H9 (cell line): ENCODE measurements at regions not wholly inside any gene's neighbourhood (a gene's known extent, or its start where the extent isn't known, plus 50 kb on each side); places are given as distances from the start of the nearest gene placed in this dataset.

ENCODE experiments used
- DNase-seq: peaks from one replicate; pipeline ENCODE4 v3.0.0-alpha.2; 2017
- H2AFZ ChIP-seq: one replicate; pipeline ENCODE4 v1.6.1; 2013; ENCODE audit warnings: mild to moderate bottlenecking, low read length, control low read depth, moderate library complexity
- H2AK5ac ChIP-seq: 2 replicates; pipeline ENCODE4 v1.6.1; 2013; ENCODE audit warnings: low read length, control low read depth, mixed read lengths; ENCODE audit not compliant: insufficient read length
- H2BK120ac ChIP-seq: one replicate; pipeline ENCODE4 v1.6.1; 2013; ENCODE audit warnings: low read depth, mild to moderate bottlenecking, low read length, control low read depth, inconsistent platforms; ENCODE audit not compliant: poor library complexity, severe bottlenecking
- H2BK12ac ChIP-seq: 2 replicates; pipeline ENCODE4 v1.6.1; 2013; ENCODE audit warnings: low read length, control low read depth, mixed read lengths, low read depth; ENCODE audit not compliant: insufficient read length
- H2BK15ac ChIP-seq: 2 replicates; pipeline ENCODE4 v1.6.1; 2013; ENCODE audit warnings: low read depth, low read length, control low read depth
- H2BK20ac ChIP-seq: one replicate; pipeline ENCODE4 v1.6.1; 2013; ENCODE audit warnings: low read depth, mild to moderate bottlenecking, low read length, control low read depth, inconsistent platforms; ENCODE audit not compliant: poor library complexity, severe bottlenecking
- H2BK5ac ChIP-seq: 2 replicates; pipeline ENCODE4 v1.6.1; 2013; ENCODE audit warnings: low read length, control low read depth, mixed read lengths; ENCODE audit not compliant: insufficient read length
- H3K14ac ChIP-seq: 2 replicates; pipeline ENCODE4 v1.6.1; 2013; ENCODE audit warnings: low read length, control low read depth; ENCODE audit not compliant: insufficient read depth
- H3K18ac ChIP-seq: 2 replicates; pipeline ENCODE4 v1.6.1; 2013; ENCODE audit warnings: low read depth, mild to moderate bottlenecking, mixed read lengths, low read length, control low read depth; ENCODE audit not compliant: insufficient read length
- H3K23ac ChIP-seq: 2 replicates; pipeline ENCODE4 v1.6.1; 2013; ENCODE audit warnings: low read length, control low read depth, mixed read lengths, low read depth; ENCODE audit not compliant: insufficient read length
- H3K23me2 ChIP-seq: 2 replicates; pipeline ENCODE4 v1.6.1; 2013; ENCODE audit warnings: low read depth, mild to moderate bottlenecking, mixed read lengths, low read length, control low read depth; ENCODE audit not compliant: insufficient read length, poor library complexity, severe bottlenecking
- H3K27ac ChIP-seq: 2 replicates; pipeline ENCODE4 v1.5.1; 2013; ENCODE audit warnings: low read length, control low read depth, mixed read lengths, low read depth; ENCODE audit not compliant: insufficient read length
- H3K27me3 ChIP-seq: 2 replicates; pipeline ENCODE4 v1.6.1; 2013; ENCODE audit warnings: low read length, control low read depth, inconsistent platforms; ENCODE audit not compliant: insufficient read depth
- H3K4ac ChIP-seq: 2 replicates; pipeline ENCODE4 v1.6.1; 2013; ENCODE audit warnings: low read depth, mild to moderate bottlenecking, control low read depth, inconsistent platforms, low read length, moderate library complexity
- H3K4me1 ChIP-seq: 2 replicates; pipeline ENCODE4 v1.6.1; 2013; ENCODE audit warnings: low read length, control low read depth, inconsistent platforms; ENCODE audit not compliant: insufficient read depth
- H3K4me2 ChIP-seq: 2 replicates; pipeline ENCODE4 v1.6.1; 2013; ENCODE audit warnings: low read length, control low read depth, mixed read lengths; ENCODE audit not compliant: insufficient read length, insufficient read depth
- H3K56ac ChIP-seq: 2 replicates; pipeline ENCODE4 v1.6.1; 2013; ENCODE audit warnings: low read depth, mild to moderate bottlenecking, mixed read lengths, low read length, control low read depth; ENCODE audit not compliant: insufficient read length
- H3K79me1 ChIP-seq: 2 replicates; pipeline ENCODE4 v1.6.1; 2013; ENCODE audit warnings: low read depth, mild to moderate bottlenecking, moderate library complexity, low read length, control low read depth, inconsistent platforms; ENCODE audit not compliant: insufficient read depth, poor library complexity, severe bottlenecking
- H3K79me2 ChIP-seq: 2 replicates; pipeline ENCODE4 v1.6.1; 2013; ENCODE audit warnings: low read length, control low read depth, inconsistent platforms; ENCODE audit not compliant: insufficient read depth
- H3K9ac ChIP-seq: 2 replicates; pipeline ENCODE4 v1.6.1; 2013; ENCODE audit warnings: low read length, control low read depth, mixed read lengths; ENCODE audit not compliant: insufficient read length; ENCODE audit errors: extremely low read depth
- H3K9me3 ChIP-seq: one replicate; pipeline ENCODE4 v1.6.1; 2013; ENCODE audit warnings: low read depth, low read length, inconsistent platforms; ENCODE audit not compliant: control insufficient read depth
- H3T11ph ChIP-seq: one replicate; pipeline ENCODE4 v1.6.1; 2013; ENCODE audit warnings: mild to moderate bottlenecking, low read length, control low read depth, inconsistent platforms
- H4K20me1 ChIP-seq: one replicate; pipeline ENCODE4 v1.6.1; 2013; ENCODE audit not compliant: control insufficient read depth, insufficient read length, insufficient read depth
- H4K5ac ChIP-seq: 2 replicates; pipeline ENCODE4 v1.6.1; 2013; ENCODE audit warnings: low read depth, mild to moderate bottlenecking, mixed read lengths, low read length, control low read depth; ENCODE audit not compliant: insufficient read length
- H4K8ac ChIP-seq: replicated peaks from 2 replicates; pipeline ENCODE4 v1.6.1; 2013; ENCODE audit warnings: low read length, control low read depth, mixed read lengths, low read depth; ENCODE audit not compliant: insufficient read length
- H4K91ac ChIP-seq: 2 replicates; pipeline ENCODE4 v1.6.1; 2013; ENCODE audit warnings: low read depth, mild to moderate bottlenecking, moderate library complexity, mixed read lengths, low read length, control low read depth; ENCODE audit not compliant: insufficient read length
- H3K27ac Mint-ChIP-seq, 3 experiments: 2 replicates in 2 of 3; 3 replicates in 1 of 3; pipeline ENCODE4 v1.8.0; 2020 to 2021; ENCODE audit warnings: mixed read lengths in 3 of 3, mild to moderate bottlenecking in 1 of 3, moderate library complexity in 1 of 3
- H3K27me3 Mint-ChIP-seq: 2 replicates; pipeline ENCODE4 v1.8.0; 2021; ENCODE audit warnings: low read depth, mild to moderate bottlenecking, moderate library complexity, mixed read lengths
- H3K36me3 Mint-ChIP-seq, 3 experiments: 2 replicates in 2 of 3; 3 replicates in 1 of 3; pipeline ENCODE4 v1.8.0; 2020 to 2021; ENCODE audit warnings: low read depth in 3 of 3, mixed read lengths in 3 of 3; ENCODE audit not compliant: insufficient read depth in 1 of 3
- H3K4me1 Mint-ChIP-seq, 2 experiments: 2 replicates each; pipeline ENCODE4 v1.8.0; 2020; ENCODE audit warnings: mixed read lengths in 2 of 2
- H3K4me3 Mint-ChIP-seq, 2 experiments: 2 replicates in 1 of 2; 3 replicates in 1 of 2; pipeline ENCODE4 v1.8.0; 2020 to 2021; ENCODE audit warnings: mild to moderate bottlenecking in 2 of 2, mixed read lengths in 2 of 2, moderate library complexity in 1 of 2
- H3K9me3 Mint-ChIP-seq, 2 experiments: 2 replicates in 1 of 2; 3 replicates in 1 of 2; pipeline ENCODE4 v1.8.0; 2020; ENCODE audit warnings: mild to moderate bottlenecking in 2 of 2, mixed read lengths in 2 of 2, moderate library complexity in 1 of 2
- CTCF ChIP-seq: fragments of 200-600 bp; sonication (generic); conservative IDR thresholded peaks from 3 replicates; pipeline ENCODE4 v1.8.0; 2021; ENCODE audit warnings: antibody characterized with exemption, mild to moderate bottlenecking
- WGBS: extraction: QIAGEN DNeasy Blood & Tissue Kit; methylation state at CpG from one replicate; pipeline ENCODE4 v1.1.7; 2013; ENCODE audit warnings: missing lambda C conversion rate, low lambda C conversion rate, mixed read lengths; ENCODE audit not compliant: insufficient read length; ENCODE audit errors: extremely low coverage; 5-methylcytosine and 5-hydroxymethylcytosine counted together

GRCh38 chr13:21297447-21297846, 121.0 kb downstream of the MRPL57 start:
- Mint-ChIP-seq H3K4me1 (peaks cover 32 to 34% of the 10 kb centered on the region in 2 experiments), H3K4me3 (peak overlapping the region; percentile 92 to 96), H3K36me3 (no peaks in the 10 kb centered on the region), H3K27me3 (no peaks in the 10 kb centered on the region), H3K9me3 (no peaks in the 10 kb centered on the region; a peak in 1 of 5 replicates), H3K27ac (peak overlapping the region; percentile 50 to 79 (median 73); a peak in 5 of 7 replicates)
- Histone ChIP-seq H3K23me2 (peaks cover 6% of the 10 kb centered on the region), H4K91ac (no peak overlapping the region), H2AFZ (no peak overlapping the region), H3K56ac (no peak overlapping the region), H2BK12ac (no peak overlapping the region), H2BK20ac (no peak overlapping the region), H3K4ac (no peak overlapping the region), H3K79me2 (no peaks in the 10 kb centered on the region), H2BK15ac (no peak overlapping the region), H3K23ac (no peak overlapping the region), H3K9me3 (no peaks in the 10 kb centered on the region), H3K9ac (no peak overlapping the region), H3K4me2 (no peak overlapping the region), H4K8ac (no peak overlapping the region), H2AK5ac (no peak overlapping the region), H2BK5ac (no peak overlapping the region), H3K79me1 (no peaks in the 10 kb centered on the region), H3K14ac (no peak overlapping the region), H3K27ac (no peak overlapping the region), H3K4me1 (no peaks in the 10 kb centered on the region), H3K27me3 (no peaks in the 10 kb centered on the region), H3T11ph (no peak overlapping the region), H2BK120ac (no peak overlapping the region), H4K20me1 (no peaks in the 10 kb centered on the region), H3K18ac (no peak overlapping the region), H4K5ac (no peak overlapping the region)
- no CpG with 5 or more reads among the region's 2 CpGs for WGBS
- no peak for TF ChIP-seq CTCF
- DNase-seq: no peak
